ENCODE measurements at regions not wholly inside any gene's neighbourhood (a gene's known extent, or its start where the extent isn't known, plus 50 kb on each side); places are given as distances from the start of the nearest gene placed in this dataset.
"Not testable (repeated sequence)": the region's sequence is repeated elsewhere in the genome, so short reads cannot be mapped to it uniquely, and the experiment has no call there.

DNA sequence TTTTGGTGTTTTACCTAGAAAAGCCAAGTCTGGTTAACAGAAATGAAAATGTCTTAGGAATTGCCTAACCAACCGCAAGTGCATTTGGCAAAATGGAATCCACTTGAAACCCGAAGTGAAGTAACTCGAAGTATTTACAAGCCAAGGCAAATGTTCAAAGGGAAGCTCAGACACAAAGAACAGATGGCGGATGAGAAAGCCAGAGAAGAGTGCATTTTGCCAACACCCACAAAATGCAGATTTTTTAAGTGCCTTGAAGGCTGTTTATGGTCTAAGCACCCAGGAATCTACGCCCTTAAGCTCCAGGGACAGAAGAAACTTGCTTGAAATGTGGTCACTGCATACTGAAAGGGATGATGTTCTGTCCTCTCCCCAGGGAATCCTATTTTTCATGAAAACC, 70.0 kb upstream of the TBXT start:
- Histone ChIP-seq H3K4me1 (ENCODE audit: control insufficient read depth, insufficient read depth, low read length, poor library complexity, severe bottlenecking) (peaks cover 3% of the 10 kb centered on the region), H3K27ac (ENCODE audit: low read depth, low read length, severe bottlenecking) (no peak overlapping the region), H3K4me3 (ENCODE audit: extremely low read depth, insufficient read depth, low read length, poor library complexity, severe bottlenecking) (no peak overlapping the region), H3K9me3 (ENCODE audit: control insufficient read depth, low read length) (no peaks in the 10 kb centered on the region), H3K36me3 (ENCODE audit: control insufficient read depth, insufficient read depth, low read length) (no peaks in the 10 kb centered on the region)
- WGBS, 2 experiments (ENCODE audit: insufficient coverage in 2 of 2), result 84 to 85% methylated on average over 3 to 4 of the region's 5 CpGs

DNA sequence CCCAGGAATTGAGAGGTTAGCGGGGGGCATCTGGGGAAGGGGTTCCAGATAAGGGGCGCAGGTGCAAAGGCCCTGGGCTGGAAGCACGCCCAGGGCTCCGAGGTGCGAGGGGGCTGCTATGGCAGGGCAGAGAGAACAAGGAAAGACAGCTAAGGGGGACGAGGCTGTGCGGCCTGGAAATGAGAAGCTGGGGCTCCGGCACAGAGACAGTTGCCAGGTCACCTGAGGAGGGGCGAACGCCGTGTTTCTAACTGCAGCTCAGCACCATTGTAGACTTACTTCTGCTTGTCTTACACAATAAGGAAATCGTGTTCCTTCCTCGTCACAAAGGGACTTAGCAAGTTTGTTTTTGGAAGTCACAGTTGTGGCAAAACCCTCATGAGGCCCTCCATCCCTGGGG, 68.9 kb upstream of the TBXT start:
- H3K4me1 ChIP-seq (ENCODE audit: control insufficient read depth, insufficient read depth, low read length, poor library complexity, severe bottlenecking), result peaks cover 3% of the 10 kb centered on the region
- H3K9me3 ChIP-seq (ENCODE audit: control insufficient read depth, low read length), result no peaks in the 10 kb centered on the region
- H3K36me3 ChIP-seq (ENCODE audit: control insufficient read depth, insufficient read depth, low read length), result no peaks in the 10 kb centered on the region
- no peak overlapping the region for H3K4me3 ChIP-seq (ENCODE audit: extremely low read depth, insufficient read depth, low read length, poor library complexity, severe bottlenecking)
- H3K27ac ChIP-seq (ENCODE audit: low read depth, low read length, severe bottlenecking), result no peak overlapping the region
- WGBS, 2 experiments (ENCODE audit: insufficient coverage in 2 of 2), result 85 to 94% methylated on average over 12 of the region's 13 CpGs

DNA sequence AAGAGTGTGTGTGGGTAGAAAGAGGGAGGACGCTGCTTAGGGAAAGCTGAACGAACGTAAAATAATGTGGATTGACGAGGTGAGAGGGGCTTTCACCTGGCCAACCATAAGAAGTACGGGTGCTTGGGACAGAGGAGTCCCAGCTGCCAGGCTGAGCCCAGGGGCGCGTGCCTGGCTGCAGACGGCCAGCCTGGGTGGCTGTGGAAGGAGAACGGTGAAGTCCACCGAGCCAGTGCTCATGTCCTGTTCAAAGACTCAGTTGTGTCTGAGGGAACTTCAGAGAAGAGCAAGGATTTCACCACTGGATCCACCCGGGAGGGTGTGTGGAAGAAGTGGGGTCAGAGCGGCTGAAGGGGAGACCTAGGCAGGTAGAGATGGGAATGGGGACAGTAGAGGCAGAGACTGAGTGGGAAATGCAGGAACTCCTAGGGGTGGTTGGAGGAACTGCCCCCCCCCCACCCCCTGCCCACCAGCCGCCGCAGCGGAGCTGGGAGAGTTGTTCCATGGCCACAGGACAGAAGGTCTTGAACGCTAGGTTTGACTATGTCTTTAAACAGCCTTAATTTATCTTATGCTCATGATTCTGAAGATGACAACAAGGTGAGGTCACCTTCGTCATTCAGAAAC, 68.1 kb upstream of the TBXT start:
- Histone ChIP-seq H3K36me3 (ENCODE audit: control insufficient read depth, insufficient read depth, low read length) (no peaks in the 10 kb centered on the region), H3K9me3 (ENCODE audit: control insufficient read depth, low read length) (no peaks in the 10 kb centered on the region), H3K4me1 (ENCODE audit: control insufficient read depth, insufficient read depth, low read length, poor library complexity, severe bottlenecking) (peaks cover 3% of the 10 kb centered on the region), H3K27ac (ENCODE audit: low read depth, low read length, severe bottlenecking) (no peak overlapping the region), H3K4me3 (ENCODE audit: extremely low read depth, insufficient read depth, low read length, poor library complexity, severe bottlenecking) (no peak overlapping the region)
- WGBS, 2 experiments (ENCODE audit: insufficient coverage in 2 of 2), result 83 to 95% methylated on average over 10 to 11 of the region's 17 CpGs

DNA sequence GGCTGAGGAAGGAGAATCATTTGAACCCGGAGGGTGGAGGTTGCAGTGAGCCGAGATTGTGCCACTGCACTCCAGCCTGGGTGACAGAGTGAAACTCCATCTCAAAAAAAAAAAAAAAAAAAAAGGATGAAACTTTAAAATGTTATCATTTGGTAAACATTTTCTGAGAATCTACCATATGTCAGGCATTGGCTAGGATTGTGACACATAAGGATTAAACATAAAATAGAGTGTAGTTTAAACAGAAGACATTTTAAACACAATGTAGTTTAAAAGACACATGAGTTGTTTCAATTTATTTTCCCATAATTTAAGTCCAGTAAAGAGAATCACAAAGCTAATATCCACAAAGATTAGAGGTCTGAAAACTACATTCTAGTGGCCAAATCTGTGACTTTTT, 63.5 kb upstream of the TBXT start:
- H3K36me3 ChIP-seq (ENCODE audit: control insufficient read depth, insufficient read depth, low read length); H3K9me3 ChIP-seq (ENCODE audit: control insufficient read depth, low read length); H3K4me3 ChIP-seq (ENCODE audit: extremely low read depth, insufficient read depth, low read length, poor library complexity, severe bottlenecking); H3K4me1 ChIP-seq (ENCODE audit: control insufficient read depth, insufficient read depth, low read length, poor library complexity, severe bottlenecking); H3K27ac ChIP-seq (ENCODE audit: low read depth, low read length, severe bottlenecking): not testable (repeated sequence)
- 100% methylated on average over 1 of the region's 2 CpGs; no CpG with 5 or more reads in 1 of the 2 experiments for WGBS, 2 experiments (ENCODE audit: insufficient coverage in 2 of 2)

DNA sequence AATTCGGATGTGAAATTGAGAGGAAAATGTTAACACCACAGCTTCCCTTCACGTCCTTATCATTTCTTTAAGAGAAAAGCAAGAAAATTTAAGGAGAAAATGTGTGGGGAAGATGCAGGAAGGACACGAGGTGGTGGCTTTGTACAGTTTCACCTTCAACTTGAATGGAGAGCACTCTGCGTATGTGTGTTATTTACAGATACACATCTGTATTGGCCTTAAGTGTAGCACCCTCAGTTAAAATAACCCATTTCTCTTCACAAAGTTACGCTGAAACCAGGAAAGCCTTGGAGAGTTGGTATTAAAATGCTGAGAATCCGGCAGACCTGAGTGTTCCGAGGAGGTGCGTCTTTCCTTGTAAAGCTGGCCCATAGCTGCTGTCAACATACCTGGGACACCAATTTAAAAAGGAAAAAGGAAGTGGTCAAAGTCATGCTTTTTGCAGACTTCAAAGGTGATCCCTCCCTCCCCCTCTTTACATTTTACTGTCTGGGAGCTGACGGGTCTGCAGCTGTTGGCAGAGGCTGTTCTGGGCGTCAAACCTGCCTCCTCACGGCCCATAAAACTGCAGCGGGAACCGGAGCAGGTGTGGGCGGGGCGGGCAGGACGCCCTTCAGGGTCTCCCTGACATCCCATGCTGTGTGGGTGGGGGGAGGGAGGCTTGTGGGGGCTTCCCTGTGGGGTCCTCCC, 61.3 kb upstream of the TBXT start:
- Histone ChIP-seq H3K4me1 (ENCODE audit: control insufficient read depth, insufficient read depth, low read length, poor library complexity, severe bottlenecking) (no peaks in the 10 kb centered on the region), H3K36me3 (ENCODE audit: control insufficient read depth, insufficient read depth, low read length) (no peaks in the 10 kb centered on the region), H3K9me3 (ENCODE audit: control insufficient read depth, low read length) (no peaks in the 10 kb centered on the region), H3K4me3 (ENCODE audit: extremely low read depth, insufficient read depth, low read length, poor library complexity, severe bottlenecking) (no peak overlapping the region), H3K27ac (ENCODE audit: low read depth, low read length, severe bottlenecking) (no peak overlapping the region)
- 84 to 86% methylated on average over 4 to 6 of the region's 16 CpGs for WGBS, 2 experiments (ENCODE audit: insufficient coverage in 2 of 2)

DNA sequence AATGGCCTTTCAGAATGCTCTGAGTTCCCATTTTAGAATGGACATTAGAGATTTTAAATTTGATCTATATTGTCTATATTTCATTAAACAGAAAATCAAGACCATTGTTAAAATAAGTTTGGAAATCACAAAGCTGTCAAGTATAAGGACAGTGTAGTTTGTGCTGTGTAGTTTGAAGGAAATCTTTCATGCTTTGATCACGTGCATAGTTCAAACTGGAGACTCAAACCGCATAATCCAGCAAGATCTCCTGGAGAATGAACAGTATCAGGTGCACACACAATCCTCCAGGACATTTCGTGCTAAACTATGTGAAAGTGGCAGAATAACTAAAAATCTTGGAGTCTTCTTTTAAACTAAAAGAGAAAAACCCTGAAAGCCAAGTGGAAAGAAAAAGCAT, 60.8 kb upstream of the TBXT start:
- WGBS, 2 experiments (ENCODE audit: insufficient coverage in 2 of 2), result 88 to 100% methylated on average over 2 of the region's 3 CpGs
- H3K36me3 ChIP-seq (ENCODE audit: control insufficient read depth, insufficient read depth, low read length), result no peaks in the 10 kb centered on the region
- H3K4me1 ChIP-seq (ENCODE audit: control insufficient read depth, insufficient read depth, low read length, poor library complexity, severe bottlenecking), result no peaks in the 10 kb centered on the region
- no peaks in the 10 kb centered on the region for H3K9me3 ChIP-seq (ENCODE audit: control insufficient read depth, low read length)
- no peak overlapping the region for H3K4me3 ChIP-seq (ENCODE audit: extremely low read depth, insufficient read depth, low read length, poor library complexity, severe bottlenecking)
- H3K27ac ChIP-seq (ENCODE audit: low read depth, low read length, severe bottlenecking), result no peak overlapping the region

DNA sequence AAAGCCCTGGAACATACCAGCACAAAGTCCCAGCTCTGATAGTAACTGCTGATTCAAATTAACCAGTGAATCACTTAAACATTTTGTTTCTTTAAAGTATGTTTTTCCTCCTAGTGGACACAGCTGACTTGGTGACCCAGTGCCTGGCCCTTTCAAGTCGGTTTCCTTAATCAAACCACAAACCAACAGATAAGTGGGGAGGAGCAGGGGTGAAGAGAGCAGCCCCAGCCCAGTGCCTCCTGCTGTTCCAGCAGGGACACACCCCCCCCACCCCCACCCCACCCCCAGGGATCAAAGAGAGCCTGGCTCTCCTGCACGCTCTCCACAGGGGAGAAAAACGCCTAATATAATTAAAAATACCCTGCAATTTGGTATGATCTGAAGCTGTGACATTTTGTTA, 55.4 kb upstream of the TBXT start:
- peaks cover 6% of the 10 kb centered on the region for H3K4me1 ChIP-seq (ENCODE audit: control insufficient read depth, insufficient read depth, low read length, poor library complexity, severe bottlenecking)
- no peak overlapping the region for H3K27ac ChIP-seq (ENCODE audit: low read depth, low read length, severe bottlenecking)
- H3K4me3 ChIP-seq (ENCODE audit: extremely low read depth, insufficient read depth, low read length, poor library complexity, severe bottlenecking), result no peak overlapping the region
- no peaks in the 10 kb centered on the region for H3K9me3 ChIP-seq (ENCODE audit: control insufficient read depth, low read length)
- no CpG with 5 or more reads among the region's 3 CpGs for WGBS, 2 experiments (ENCODE audit: insufficient coverage in 2 of 2)
- H3K36me3 ChIP-seq (ENCODE audit: control insufficient read depth, insufficient read depth, low read length), result no peaks in the 10 kb centered on the region

DNA sequence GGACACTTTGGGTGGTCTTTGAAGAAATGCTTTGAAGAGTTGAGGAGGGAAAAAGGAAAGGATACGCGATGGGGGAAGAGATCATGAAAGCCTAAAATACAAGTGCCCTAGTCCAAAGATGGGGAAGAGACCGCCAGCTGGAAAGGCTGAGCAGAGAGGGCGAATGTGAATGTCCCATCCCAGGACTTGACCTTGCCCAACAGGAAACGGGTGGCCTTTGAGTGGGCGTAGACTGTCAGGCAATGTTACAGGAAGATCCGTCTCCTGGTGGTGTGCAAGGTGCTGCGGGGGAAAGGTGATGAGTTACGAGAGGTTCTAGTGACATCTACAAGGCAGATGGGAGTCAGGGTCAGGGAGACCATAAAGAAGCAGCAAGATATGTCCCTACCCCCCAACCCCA, 55.0 kb upstream of the TBXT start:
- Histone ChIP-seq H3K36me3 (ENCODE audit: control insufficient read depth, insufficient read depth, low read length) (no peaks in the 10 kb centered on the region), H3K4me1 (ENCODE audit: control insufficient read depth, insufficient read depth, low read length, poor library complexity, severe bottlenecking) (peaks cover 6% of the 10 kb centered on the region), H3K27ac (ENCODE audit: low read depth, low read length, severe bottlenecking) (no peak overlapping the region), H3K9me3 (ENCODE audit: control insufficient read depth, low read length) (no peaks in the 10 kb centered on the region), H3K4me3 (ENCODE audit: extremely low read depth, insufficient read depth, low read length, poor library complexity, severe bottlenecking) (no peak overlapping the region)
- 92 to 94% methylated on average over 9 of the region's 9 CpGs for WGBS, 2 experiments (ENCODE audit: insufficient coverage in 2 of 2)

DNA sequence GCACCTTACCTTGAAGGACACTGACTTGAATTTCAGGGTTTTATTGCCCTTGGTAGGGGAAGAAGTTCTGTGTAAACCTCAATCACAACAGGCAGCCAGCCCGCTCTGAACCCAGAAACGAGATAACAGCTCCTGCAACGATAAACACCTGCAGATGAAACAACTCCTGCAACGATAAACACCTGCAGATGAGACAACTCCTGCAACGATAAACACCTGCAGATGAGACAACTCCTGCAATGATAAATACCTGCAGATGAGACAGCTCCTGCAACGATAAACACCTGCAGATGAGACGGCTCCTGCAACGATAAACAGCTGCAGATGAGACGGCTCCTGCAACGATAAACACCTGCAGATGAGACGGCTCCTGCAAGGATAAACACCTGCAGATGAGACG, 54.0 kb upstream of the TBXT start:
- Histone ChIP-seq H3K4me3 (ENCODE audit: extremely low read depth, insufficient read depth, low read length, poor library complexity, severe bottlenecking) (no peak overlapping the region), H3K27ac (ENCODE audit: low read depth, low read length, severe bottlenecking) (no peak overlapping the region), H3K4me1 (ENCODE audit: control insufficient read depth, insufficient read depth, low read length, poor library complexity, severe bottlenecking) (peaks cover 6% of the 10 kb centered on the region), H3K9me3 (ENCODE audit: control insufficient read depth, low read length) (no peaks in the 10 kb centered on the region), H3K36me3 (ENCODE audit: control insufficient read depth, insufficient read depth, low read length) (no peaks in the 10 kb centered on the region)
- 88 to 91% methylated on average over 7 to 8 of the region's 12 CpGs for WGBS, 2 experiments (ENCODE audit: insufficient coverage in 2 of 2)

DNA sequence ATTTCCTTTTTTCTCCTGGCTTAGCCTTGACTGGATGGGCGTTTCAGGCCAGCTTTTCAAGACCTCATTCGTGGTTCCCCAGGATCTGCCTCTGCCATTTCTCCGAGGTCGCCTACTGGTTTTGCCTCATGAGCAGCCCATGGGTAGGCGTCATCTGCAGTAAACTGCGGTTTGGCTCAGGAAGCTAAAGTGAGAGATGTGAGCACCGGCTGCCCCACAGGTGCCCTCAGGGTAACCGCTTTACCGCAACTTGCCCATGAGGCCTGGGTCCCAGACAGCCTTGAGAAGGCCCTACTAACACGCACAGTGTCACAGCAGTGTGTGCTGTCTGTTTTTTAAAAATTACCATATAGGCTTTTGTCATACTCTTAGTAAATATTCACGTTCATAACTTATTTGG, 53.4 kb upstream of the TBXT start:
- Histone ChIP-seq H3K36me3 (ENCODE audit: control insufficient read depth, insufficient read depth, low read length) (no peaks in the 10 kb centered on the region), H3K27ac (ENCODE audit: low read depth, low read length, severe bottlenecking) (no peak overlapping the region), H3K4me1 (ENCODE audit: control insufficient read depth, insufficient read depth, low read length, poor library complexity, severe bottlenecking) (peaks cover 6% of the 10 kb centered on the region), H3K4me3 (ENCODE audit: extremely low read depth, insufficient read depth, low read length, poor library complexity, severe bottlenecking) (no peak overlapping the region), H3K9me3 (ENCODE audit: control insufficient read depth, low read length) (no peaks in the 10 kb centered on the region)
- WGBS, 2 experiments (ENCODE audit: insufficient coverage in 2 of 2), result 91 to 93% methylated on average over 7 to 9 of the region's 11 CpGs
